Body of pancreas (tissue), 4 donors: ENCODE measurements at regions not wholly inside any gene's neighbourhood (a gene's known extent, or its start where the extent isn't known, plus 50 kb on each side); places are given as distances from the start of the nearest gene placed in this dataset.

Experiments used
- ATAC-seq: fragments of 150-250 bp; one replicate; pipeline ENCODE4 v1.9.1; 2016
- DNase-seq, 4 donors: peaks; one replicate each; pipeline ENCODE4 v3.0.0-alpha.2; 2019
- H3K27ac ChIP-seq, 4 donors: fragments of 200-600 bp; sonication (generic); 1 replicate in 3 of 4; 2 replicates in 1 of 4; pipeline versions ENCODE4 v1.5.1 to v1.6.1; 2016 to 2019; ENCODE audit warnings: mild to moderate bottlenecking in 1 of 4, mixed read lengths in 1 of 4, moderate library complexity in 1 of 4
- H3K27me3 ChIP-seq, 2 donors: fragments of 200-600 bp; sonication (generic); one replicate each; pipeline ENCODE4 v1.6.0; 2016; ENCODE audit warnings: mild to moderate bottlenecking in 1 of 2
- H3K36me3 ChIP-seq, 2 donors: fragments of 200-600 bp; sonication (generic); replicated peaks in 1 of 2; 2 replicates each; pipeline ENCODE4 v1.5.1; 2016; ENCODE audit warnings: low read depth in 2 of 2; ENCODE audit not compliant: insufficient read depth in 1 of 2
- H3K4me1 ChIP-seq: fragments of 200-600 bp; sonication (generic); one replicate; pipeline ENCODE4 v1.6.0; 2016
- H3K4me3 ChIP-seq, 2 donors: fragments of 200-600 bp; sonication (generic); 1 replicate in 1 of 2; 2 replicates in 1 of 2; pipeline ENCODE4 v1.5.1; 2016 to 2019
- H3K9me3 ChIP-seq, 3 donors: fragments of 200-600 bp; sonication (generic); 1 replicate in 2 of 3; 2 replicates in 1 of 3; pipeline ENCODE4 v1.5.1; 2016
- POLR2A ChIP-seq, 3 donors: fragments of 450-650 bp; IDR thresholded peaks; one replicate each; pipeline ENCODE4 v1.6.1; 2016; ENCODE audit warnings: antibody characterized with exemption in 3 of 3, mild to moderate bottlenecking in 2 of 3
- WGBS, 2 donors: methylation state at CpG; one replicate each; pipeline ENCODE4 v1.1.5; 2017; 5-methylcytosine and 5-hydroxymethylcytosine counted together
- intact Hi-C: fragments of 100-400 bp; cut with DNase I; formaldehyde crosslinking; loops from one replicate; pipeline ENCODE4 v1.15.1; 2023
- TF ChIP-seq, protein P1 (sequence below), 7 experiments: fragments of 450-650 bp in 4 of 7; fragments of 200-600 bp in 3 of 7; sonication (generic) in 3 of 7; IDR thresholded peaks; one replicate each; pipeline ENCODE4 v1.5.1; 2016 to 2019; ENCODE audit warnings: antibody characterized with exemption in 7 of 7

DNA sequence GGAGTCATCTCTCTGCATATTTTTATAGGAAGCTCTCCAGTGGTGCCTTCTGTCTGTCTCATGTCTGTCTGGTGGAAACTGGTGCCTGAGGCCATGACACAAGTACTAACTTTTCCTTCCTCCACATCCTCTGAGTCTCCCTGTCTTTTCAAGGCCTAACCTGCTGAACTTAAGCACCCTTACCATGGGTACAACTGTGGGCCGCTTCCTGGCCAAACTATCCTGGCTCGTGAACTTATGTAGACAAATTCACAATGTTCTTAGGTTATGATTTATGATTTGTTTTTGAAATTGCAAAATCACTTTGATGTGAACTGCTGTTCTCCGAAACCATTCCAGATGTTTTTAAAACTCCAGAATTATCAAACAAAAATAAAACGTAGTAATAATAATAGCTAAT lies 804.5 kb upstream of the POU3F3 start:
- ATAC-seq: no peak
- Histone ChIP-seq H3K4me3 (no peak overlapping the region), H3K4me1 (no peaks in the 10 kb centered on the region), H3K27ac (no peak overlapping the region), H3K27me3 (no peaks in the 10 kb centered on the region), H3K36me3 (no peaks in the 10 kb centered on the region), H3K9me3 (no peaks in the 10 kb centered on the region)
- intact Hi-C loops: no loop called here
- DNase-seq: no peak
- 68 to 73% methylated on average over 4 of the region's 4 CpGs for WGBS, 2 donors
- TF ChIP-seq POLR2A (IDR thresholded peaks at IDR 0.05): no peak
- TF ChIP-seq, protein P1, sequence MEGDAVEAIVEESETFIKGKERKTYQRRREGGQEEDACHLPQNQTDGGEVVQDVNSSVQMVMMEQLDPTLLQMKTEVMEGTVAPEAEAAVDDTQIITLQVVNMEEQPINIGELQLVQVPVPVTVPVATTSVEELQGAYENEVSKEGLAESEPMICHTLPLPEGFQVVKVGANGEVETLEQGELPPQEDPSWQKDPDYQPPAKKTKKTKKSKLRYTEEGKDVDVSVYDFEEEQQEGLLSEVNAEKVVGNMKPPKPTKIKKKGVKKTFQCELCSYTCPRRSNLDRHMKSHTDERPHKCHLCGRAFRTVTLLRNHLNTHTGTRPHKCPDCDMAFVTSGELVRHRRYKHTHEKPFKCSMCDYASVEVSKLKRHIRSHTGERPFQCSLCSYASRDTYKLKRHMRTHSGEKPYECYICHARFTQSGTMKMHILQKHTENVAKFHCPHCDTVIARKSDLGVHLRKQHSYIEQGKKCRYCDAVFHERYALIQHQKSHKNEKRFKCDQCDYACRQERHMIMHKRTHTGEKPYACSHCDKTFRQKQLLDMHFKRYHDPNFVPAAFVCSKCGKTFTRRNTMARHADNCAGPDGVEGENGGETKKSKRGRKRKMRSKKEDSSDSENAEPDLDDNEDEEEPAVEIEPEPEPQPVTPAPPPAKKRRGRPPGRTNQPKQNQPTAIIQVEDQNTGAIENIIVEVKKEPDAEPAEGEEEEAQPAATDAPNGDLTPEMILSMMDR (IDR thresholded peaks at IDR 0.05): no peak

DNA sequence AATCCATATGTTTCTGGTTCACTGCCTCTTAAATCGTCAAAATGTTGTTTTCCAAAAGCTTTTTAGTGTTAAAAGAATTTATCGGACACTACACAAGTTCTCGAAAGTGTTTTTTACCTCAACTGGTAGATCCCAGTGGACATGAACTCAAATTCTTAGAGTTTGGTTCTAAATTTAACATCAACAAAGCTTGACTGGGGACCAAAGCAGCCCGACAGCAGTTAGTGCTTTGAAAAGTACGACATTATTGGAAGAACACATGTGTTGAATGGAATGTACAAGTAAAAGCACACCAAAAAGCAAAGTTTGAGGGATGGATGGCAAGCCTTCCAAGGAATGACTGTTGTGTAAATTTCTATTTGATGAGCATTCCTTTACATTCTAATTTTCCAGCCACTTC lies 803.9 kb upstream of the POU3F3 start:
- intact Hi-C loops: no loop called here
- Histone ChIP-seq H3K27ac (no peak overlapping the region), H3K36me3 (no peaks in the 10 kb centered on the region), H3K4me1 (no peaks in the 10 kb centered on the region), H3K27me3 (no peaks in the 10 kb centered on the region), H3K9me3 (no peaks in the 10 kb centered on the region), H3K4me3 (no peak overlapping the region)
- no peak for ATAC-seq
- 71 to 77% methylated on average over 5 of the region's 5 CpGs for WGBS, 2 donors
- TF ChIP-seq, protein P1 (IDR thresholded peaks at IDR 0.05): no peak
- TF ChIP-seq POLR2A (IDR thresholded peaks at IDR 0.05): no peak
- no peak for DNase-seq

GRCh38 chr2:104050656-104051242 lies 803.2 kb upstream of the POU3F3 start:
- Histone ChIP-seq H3K27me3 (no peaks in the 10 kb centered on the region), H3K4me1 (no peaks in the 10 kb centered on the region), H3K36me3 (no peaks in the 10 kb centered on the region), H3K9me3 (no peaks in the 10 kb centered on the region), H3K27ac (no peak overlapping the region), H3K4me3 (no peak overlapping the region)
- no peak for TF ChIP-seq POLR2A (IDR thresholded peaks at IDR 0.05)
- TF ChIP-seq, protein P1 (IDR thresholded peaks at IDR 0.05): no peak
- no peak for ATAC-seq
- intact Hi-C loops: no loop called here
- 76 to 85% methylated on average over 5 of the region's 5 CpGs for WGBS, 2 donors
- no peak for DNase-seq

GRCh38 chr2:104051766-104052165 lies 802.1 kb upstream of the POU3F3 start:
- H3K27me3 ChIP-seq: no peaks in the 10 kb centered on the region
- H3K27ac ChIP-seq: no peak overlapping the region
- TF ChIP-seq, protein P1 (IDR thresholded peaks at IDR 0.05): no peak
- TF ChIP-seq POLR2A (IDR thresholded peaks at IDR 0.05): no peak
- intact Hi-C loops: no loop called here
- 64 to 74% methylated on average over 6 of the region's 6 CpGs for WGBS, 2 donors
- no peaks in the 10 kb centered on the region for H3K4me1 ChIP-seq
- no peaks in the 10 kb centered on the region for H3K36me3 ChIP-seq
- no peak overlapping the region for H3K4me3 ChIP-seq
- no peak for DNase-seq
- no peak for ATAC-seq
- H3K9me3 ChIP-seq: no peaks in the 10 kb centered on the region

DNA sequence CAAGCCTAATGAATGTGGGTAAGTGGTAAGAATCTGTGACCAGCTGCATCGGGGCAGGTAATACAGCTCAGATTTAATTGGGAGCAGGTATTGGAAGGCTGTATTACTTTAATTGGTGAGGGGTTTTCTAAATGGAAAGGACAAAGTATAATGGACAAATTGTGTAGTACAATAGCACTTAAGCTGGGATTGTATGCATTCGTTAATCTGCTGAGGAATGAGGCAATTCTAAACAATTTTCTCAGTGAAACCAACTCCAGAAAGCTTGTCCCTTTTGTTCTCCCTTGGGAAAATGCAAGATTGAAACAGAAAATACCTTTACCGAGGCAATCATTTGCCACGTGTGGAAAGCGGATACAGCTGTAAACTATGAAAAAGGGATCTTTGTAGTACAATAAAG lies 801.6 kb upstream of the POU3F3 start:
- DNase-seq (no peak), ATAC-seq (no peak)
- Histone ChIP-seq H3K27me3 (no peaks in the 10 kb centered on the region), H3K27ac (no peak overlapping the region), H3K4me3 (no peak overlapping the region), H3K36me3 (no peaks in the 10 kb centered on the region), H3K4me1 (no peaks in the 10 kb centered on the region), H3K9me3 (no peaks in the 10 kb centered on the region)
- no peak for TF ChIP-seq POLR2A (IDR thresholded peaks at IDR 0.05)
- TF ChIP-seq, protein P1 (IDR thresholded peaks at IDR 0.05): no peak
- 55 to 59% methylated on average over 5 of the region's 5 CpGs for WGBS, 2 donors
- intact Hi-C loops: no loop called here
